IPS-NIHi7 (cell line): ENCODE measurements at regions not wholly inside any gene's neighbourhood (a gene's known extent, or its start where the extent isn't known, plus 50 kb on each side); places are given as distances from the start of the nearest gene placed in this dataset.

Experiments
- DNase-seq: peaks from one replicate; pipeline ENCODE4 v3.0.0; 2012; ENCODE audit warnings: mixed read lengths; ENCODE audit errors: extremely low spot score

- DNase-seq = no peak
These were observed 129.7 kb upstream of the PRICKLE2 start for GRCh38 chr3:64354956-64355355.

DNA sequence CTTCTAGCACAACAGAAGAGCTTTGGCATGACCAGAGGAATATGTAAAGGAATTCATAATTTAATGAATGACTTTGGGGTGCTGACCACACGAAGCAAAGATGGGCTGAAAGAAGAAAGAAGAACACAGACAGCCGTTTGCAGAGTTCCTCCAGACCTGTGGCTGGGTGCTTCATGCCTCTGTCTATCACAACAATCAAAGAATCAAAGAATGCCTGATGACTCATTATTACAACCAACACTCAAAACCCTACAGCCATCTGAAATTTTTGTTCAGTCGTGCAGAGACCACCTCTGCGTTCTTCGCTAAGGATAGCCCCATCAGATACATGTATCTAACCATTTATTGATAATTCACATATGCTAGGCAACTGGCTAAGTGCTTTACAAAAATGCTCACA, 129.0 kb upstream of the PRICKLE2 start:
- DNase-seq = no peak

DNA sequence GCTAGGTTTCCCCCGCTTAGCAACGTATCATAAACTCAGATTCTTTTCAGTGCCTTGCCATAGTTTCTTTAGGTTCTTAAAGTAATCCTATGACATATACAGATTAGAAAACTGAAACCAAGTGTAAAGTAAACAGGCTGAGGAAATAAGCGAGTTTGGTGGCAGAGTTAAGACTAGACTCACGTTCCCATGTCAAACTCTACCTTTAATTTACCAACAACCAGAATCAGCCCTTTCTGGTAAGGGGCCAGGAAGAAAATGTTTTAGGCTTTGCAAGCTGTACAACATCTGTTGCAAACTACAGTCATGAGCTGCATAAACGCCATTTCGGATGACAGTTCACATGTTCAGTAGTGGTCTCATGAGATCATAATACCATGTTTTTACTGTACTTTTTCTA, 128.0 kb upstream of the PRICKLE2 start:
- no peak for DNase-seq

DNA sequence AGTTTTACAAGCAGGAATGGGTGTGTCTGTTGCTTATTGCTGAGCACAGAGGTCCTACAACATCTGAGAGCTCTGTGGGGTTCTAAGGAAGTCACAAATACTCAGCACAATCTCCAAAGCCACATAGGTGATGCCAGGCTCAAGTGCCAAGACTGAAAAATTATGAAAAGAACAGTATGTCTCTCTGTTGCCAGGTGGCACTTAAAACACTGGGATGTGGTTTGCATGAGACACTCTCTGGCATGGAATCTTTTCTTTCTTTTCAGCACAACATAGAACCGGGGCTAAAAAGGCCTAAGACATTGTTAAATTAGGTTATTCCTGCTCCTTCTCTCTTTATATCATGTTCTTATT, 127.3 kb upstream of the PRICKLE2 start:
- DNase-seq = no peak

GRCh38 chr3:64351713-64352638, 126.7 kb upstream of the PRICKLE2 start:
- no peak for DNase-seq

- DNase-seq = no peak
These were observed 124.3 kb upstream of the PRICKLE2 start for GRCh38 chr3:64349551-64349950.

- no peak for DNase-seq
These were observed 120.1 kb upstream of the PRICKLE2 start for GRCh38 chr3:64345371-64345770.

DNA sequence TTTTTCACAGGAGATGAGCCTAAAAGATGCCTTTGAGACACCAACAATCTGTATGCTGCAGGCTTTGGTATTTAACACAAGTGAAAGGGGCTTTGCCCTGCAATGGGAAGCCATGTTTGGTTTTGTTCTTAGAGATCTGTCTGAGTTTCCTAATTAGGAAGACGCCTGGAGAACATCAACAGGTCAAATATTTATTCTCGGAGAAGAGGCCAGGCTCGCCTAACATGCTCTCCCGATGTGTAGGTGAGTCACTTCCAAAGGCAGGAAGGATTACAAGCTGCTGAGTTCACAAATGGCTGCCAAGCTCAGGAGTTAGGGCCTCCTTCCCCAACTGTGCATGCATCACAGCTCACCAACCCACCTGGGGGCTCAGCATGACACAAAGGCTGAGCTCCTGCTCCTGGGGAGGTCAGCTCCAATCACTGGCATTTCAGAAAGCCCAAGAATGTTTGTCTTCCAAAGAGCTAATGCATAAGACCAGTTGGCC, 119.5 kb upstream of the PRICKLE2 start:
- DNase-seq = peak; percentile 73

GRCh38 chr3:64343689-64344430, 118.6 kb upstream of the PRICKLE2 start:
- DNase-seq = no peak

- peak; percentile 49 for DNase-seq
These were observed 117.8 kb upstream of the PRICKLE2 start for GRCh38 chr3:64342940-64343688.

GRCh38 chr3:64341296-64341695, 116.0 kb upstream of the PRICKLE2 start:
- no peak for DNase-seq

DNA sequence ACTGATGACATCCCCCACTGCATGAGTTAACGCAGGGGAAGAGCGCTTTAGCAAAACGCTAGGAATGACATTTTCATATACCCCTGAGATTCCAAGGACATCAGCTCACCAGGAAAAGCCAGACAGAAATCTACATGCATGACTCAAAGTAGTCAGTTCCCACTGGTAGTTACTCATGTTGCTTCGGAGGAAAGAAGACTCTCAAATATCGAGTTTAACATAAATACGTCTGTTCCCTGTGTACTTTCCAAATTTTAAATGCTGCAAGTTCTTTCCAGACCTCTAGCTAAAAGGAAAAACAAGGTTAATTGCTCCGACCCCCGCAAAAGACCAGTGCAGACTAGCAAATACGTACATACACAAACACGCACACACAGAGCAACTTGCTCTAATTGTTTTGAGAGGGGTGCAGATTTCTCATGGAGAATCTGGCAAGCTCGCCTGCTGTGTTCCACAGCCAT, 115.4 kb upstream of the PRICKLE2 start:
- no peak for DNase-seq

GRCh38 chr3:64336488-64336887, 111.2 kb upstream of the PRICKLE2 start:
- no peak for DNase-seq

DNA sequence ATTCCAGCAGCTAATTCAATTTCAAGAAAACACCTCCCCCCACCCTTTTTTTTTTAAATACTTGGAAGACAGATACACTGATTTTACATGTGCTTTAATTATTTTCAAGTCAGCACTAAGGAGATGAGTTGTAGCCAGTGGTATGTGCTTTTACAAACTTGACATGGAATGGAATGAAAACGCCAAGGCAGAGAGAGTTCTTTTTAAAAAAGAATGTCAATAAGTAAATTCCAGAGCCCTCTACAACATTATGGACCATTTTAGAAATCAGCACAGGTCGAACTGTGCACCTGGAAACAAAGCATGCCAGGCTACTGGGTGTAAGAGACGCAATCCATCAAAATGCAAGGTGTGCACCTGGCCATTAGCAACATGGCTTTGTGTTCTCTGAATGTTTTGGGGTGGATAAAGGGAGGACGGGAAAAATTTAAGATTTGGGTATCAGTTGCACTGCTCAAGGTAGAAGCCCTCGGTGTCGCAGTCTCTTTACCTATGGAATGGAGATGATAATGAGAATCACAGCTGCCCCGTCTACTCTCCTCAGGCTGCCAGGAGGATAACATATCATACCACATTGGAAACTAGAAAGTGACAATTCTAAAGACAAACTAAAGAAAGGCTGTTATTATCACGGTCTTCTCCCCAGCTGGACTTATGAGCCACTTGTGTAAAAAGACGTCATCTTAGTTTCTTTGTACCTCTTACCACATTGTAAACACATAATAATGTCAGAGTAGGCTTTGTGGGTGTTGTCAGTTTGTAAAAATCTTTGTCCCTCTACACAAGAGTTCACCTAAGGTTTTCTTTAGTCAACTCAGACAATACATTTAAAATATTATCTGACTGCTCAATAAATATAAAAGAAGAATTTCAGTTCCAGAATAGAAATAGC, 107.4 kb upstream of the PRICKLE2 start:
- DNase-seq = no peak

DNA sequence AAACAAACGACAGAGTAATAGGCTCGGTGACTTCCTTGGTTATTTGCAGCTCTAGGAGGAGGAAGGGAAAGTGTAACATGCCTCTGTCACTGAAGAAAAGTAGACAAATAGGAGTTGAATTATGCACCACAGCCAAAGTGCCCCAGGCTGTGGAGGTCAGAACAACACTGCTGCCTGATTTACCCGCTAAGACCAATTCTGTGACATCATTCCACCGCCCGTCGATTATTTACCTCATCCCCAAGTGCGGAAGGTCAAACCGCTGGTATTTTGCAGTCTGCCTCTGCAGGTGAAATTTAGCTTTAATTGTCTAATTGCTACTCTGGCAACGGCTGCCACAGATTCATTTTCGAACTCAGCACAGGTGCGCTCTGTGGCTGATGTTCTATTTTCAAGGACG, 106.3 kb upstream of the PRICKLE2 start:
- no peak for DNase-seq

DNA sequence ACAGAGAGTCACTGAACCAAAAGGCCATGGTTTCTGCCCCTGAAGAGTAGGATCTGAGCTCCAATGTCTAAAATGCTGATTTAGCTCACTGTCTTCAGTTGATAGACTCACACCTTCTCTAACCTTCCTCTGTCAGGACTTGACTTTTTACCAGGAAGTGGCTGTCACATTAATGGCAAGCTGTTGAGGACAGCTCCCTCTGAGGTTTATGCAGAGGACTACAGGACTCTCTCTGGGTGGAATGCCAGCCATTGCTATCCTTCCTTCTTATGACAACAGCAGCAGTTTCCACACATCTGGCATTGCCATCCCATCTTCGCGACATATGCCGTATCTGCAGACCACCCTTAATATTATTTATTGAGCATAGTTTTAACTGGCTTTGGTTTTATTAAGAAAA, 103.8 kb upstream of the PRICKLE2 start:
- peak; percentile 45 for DNase-seq

DNA sequence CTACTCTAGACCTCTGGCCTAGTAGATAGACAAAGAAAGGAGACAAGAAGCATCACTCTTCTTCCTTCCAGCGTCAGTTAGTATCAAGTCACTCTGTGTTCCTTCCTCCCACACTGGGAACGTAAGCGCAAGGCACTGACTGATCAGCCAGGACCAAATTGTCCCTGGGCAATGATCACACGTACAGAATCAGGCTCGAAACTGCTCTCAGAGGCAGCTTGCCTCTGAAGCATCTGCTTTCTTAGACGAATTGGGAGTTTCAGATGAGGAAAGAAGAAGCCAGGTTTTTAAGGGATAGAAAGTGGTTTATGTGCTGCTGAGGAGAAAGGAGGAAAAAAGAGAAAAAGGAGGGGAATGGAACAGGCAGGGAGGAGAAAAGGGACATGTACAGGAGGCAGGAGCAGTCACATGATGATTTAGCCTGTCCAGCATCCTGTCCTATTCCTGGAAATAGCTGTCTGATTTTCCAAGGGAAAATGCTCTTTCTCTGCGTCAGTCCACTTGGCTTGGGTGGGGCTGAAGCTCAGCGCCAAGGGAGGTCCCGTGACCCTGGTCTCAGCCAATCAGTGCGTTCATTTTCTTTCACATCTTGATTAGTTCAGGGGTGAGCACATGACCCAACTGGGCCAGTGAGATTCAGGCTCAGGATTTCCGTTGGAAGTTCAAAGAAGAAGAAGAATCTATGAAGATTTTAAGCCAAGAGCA, 102.0 kb upstream of the PRICKLE2 start:
- DNase-seq = no peak

GRCh38 chr3:64321747-64322146, 96.5 kb upstream of the PRICKLE2 start:
- peak; percentile 58 for DNase-seq

DNA sequence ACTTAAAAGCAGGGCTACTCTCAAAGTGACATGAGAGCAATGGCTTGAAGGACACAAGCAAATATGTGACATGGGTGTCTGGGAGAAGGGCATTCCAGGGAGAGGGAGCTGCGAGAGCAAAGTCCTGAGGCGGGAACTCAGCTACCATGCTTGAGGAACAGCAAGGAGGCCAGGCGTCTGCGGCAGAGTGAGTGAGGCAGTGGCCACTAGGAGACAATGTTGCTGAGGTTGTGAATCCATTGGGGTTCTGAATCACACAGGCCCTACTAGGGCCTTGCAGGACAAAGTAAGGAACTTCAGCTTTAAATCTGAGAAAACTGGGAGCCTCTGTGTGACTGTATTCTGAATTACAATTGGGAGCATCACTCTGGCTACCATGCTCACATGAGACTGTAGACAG, 94.1 kb upstream of the PRICKLE2 start:
- DNase-seq = peak; percentile 77

DNA sequence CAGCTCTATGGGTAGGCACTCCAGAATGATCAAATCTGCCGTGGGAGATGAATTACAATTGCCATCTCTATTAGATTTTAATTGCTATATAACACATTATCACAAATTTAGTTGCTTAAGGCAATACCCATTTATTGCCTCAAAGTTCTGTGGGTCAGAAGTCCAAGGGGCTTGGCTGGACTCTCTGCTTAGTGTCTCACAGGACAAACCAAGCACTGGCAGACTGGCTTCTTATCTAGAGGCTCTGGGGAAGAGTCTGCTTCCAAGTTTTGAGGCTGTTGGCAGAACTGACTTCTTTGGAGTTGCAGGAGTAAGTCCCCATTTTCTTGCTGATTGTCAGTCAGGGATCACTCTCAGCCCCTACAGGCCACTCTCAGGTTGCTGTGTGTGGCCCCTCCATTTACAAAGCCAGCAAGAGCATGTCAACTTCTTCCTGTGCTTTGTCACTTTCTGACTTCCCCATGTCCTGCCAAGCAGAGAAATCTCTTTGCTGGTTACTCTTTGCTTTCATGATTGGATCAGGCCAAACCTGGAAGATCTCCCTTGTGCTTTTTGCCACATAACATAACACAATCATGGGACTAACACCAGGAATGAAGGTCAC, 93.5 kb upstream of the PRICKLE2 start:
- DNase-seq = no peak
